Suprapubic skin (tissue), 3 donors: ENCODE measurements at regions not wholly inside any gene's neighbourhood (a gene's known extent, or its start where the extent isn't known, plus 50 kb on each side); places are given as distances from the start of the nearest gene placed in this dataset.

ENCODE experiments used
- CTCF ChIP-seq, 2 donors: fragments of 200-600 bp in 1 of 2; fragments of 450-650 bp in 1 of 2; sonication (generic) in 1 of 2; IDR thresholded peaks; one replicate each; pipeline ENCODE4 v1.5.1; 2016 to 2019; ENCODE audit warnings: antibody characterized with exemption in 2 of 2, mild to moderate bottlenecking in 1 of 2, moderate library complexity in 1 of 2
- POLR2AphosphoS5 ChIP-seq, 3 donors: sonication (generic); formaldehyde crosslinking; IDR thresholded peaks; one replicate each; pipeline ENCODE4 v1.6.1; 2017; ENCODE audit warnings: antibody characterized with exemption in 3 of 3

GRCh38 chr3:76026379-76026778 lies 241.0 kb upstream of the ZNF717 start:
- TF ChIP-seq CTCF (IDR thresholded peaks at IDR 0.05) (no peak), POLR2AphosphoS5 (IDR thresholded peaks at IDR 0.05) (no peak)
